Glutamatergic neuron (in vitro differentiated cells): ENCODE measurements at regions not wholly inside any gene's neighbourhood (a gene's known extent, or its start where the extent isn't known, plus 50 kb on each side); places are given as distances from the start of the nearest gene placed in this dataset.
"Not testable (repeated sequence)": the region's sequence is repeated elsewhere in the genome, so short reads cannot be mapped to it uniquely, and the experiment has no call there.

ENCODE experiments used
- DNase-seq: peaks from one replicate; pipeline ENCODE4 v3.0.0; 2022
- H3K27ac Mint-ChIP-seq: one replicate; pipeline ENCODE4 v1.8.0; 2020; ENCODE audit warnings: mild to moderate bottlenecking, mixed read lengths, inconsistent platforms; ENCODE audit not compliant: unreplicated experiment
- H3K27me3 Mint-ChIP-seq: one replicate; pipeline ENCODE4 v1.8.0; 2020; ENCODE audit warnings: mild to moderate bottlenecking, moderate library complexity, mixed read lengths, inconsistent platforms; ENCODE audit not compliant: unreplicated experiment
- H3K36me3 Mint-ChIP-seq: one replicate; pipeline ENCODE4 v1.8.0; 2020; ENCODE audit warnings: mild to moderate bottlenecking, mixed read lengths, inconsistent platforms; ENCODE audit not compliant: unreplicated experiment
- H3K4me1 Mint-ChIP-seq: one replicate; pipeline ENCODE4 v1.8.0; 2020; ENCODE audit warnings: mild to moderate bottlenecking, low read depth, mixed read lengths, inconsistent platforms; ENCODE audit not compliant: unreplicated experiment
- H3K4me3 Mint-ChIP-seq: one replicate; pipeline ENCODE4 v1.8.0; 2020; ENCODE audit warnings: mild to moderate bottlenecking, mixed read lengths, inconsistent platforms; ENCODE audit not compliant: unreplicated experiment
- H3K9me3 Mint-ChIP-seq: one replicate; pipeline ENCODE4 v1.8.0; 2020; ENCODE audit warnings: mild to moderate bottlenecking, moderate library complexity, mixed read lengths, inconsistent platforms; ENCODE audit not compliant: unreplicated experiment

- DNase-seq, H3K36me3 Mint-ChIP-seq, H3K9me3 Mint-ChIP-seq, H3K27me3 Mint-ChIP-seq, H3K27ac Mint-ChIP-seq, H3K4me3 Mint-ChIP-seq, H3K4me1 Mint-ChIP-seq: not testable (repeated sequence)
Observed at GRCh38 chr2:91599000-91599399, 2907.5 kb downstream of the RPIA start.

GRCh38 chr2:91602860-91603259, 2911.4 kb downstream of the RPIA start:
- not testable (repeated sequence) for DNase-seq, H3K36me3 Mint-ChIP-seq, H3K4me1 Mint-ChIP-seq, H3K4me3 Mint-ChIP-seq, H3K9me3 Mint-ChIP-seq, H3K27ac Mint-ChIP-seq, H3K27me3 Mint-ChIP-seq

DNA sequence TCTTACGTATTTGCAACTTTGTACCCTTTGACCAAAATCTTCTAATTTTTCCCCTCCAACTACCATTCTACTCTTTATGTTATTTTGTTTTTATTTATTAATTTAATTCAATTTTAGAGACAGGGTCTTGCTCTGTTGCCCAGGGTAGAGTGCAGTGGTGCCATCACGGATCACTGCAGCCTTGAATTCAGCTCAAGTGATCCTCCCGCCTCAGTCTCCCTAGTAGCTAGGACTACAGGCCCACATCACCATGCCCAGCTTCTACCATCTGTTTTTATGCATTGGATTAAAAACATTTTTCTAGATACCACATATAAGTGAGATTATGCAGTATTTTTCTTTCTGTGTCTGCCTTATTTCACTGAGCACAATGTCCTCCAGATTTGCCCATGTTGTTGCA, 2912.5 kb downstream of the RPIA start:
- H3K4me3 Mint-ChIP-seq, DNase-seq, H3K27ac Mint-ChIP-seq, H3K4me1 Mint-ChIP-seq, H3K9me3 Mint-ChIP-seq, H3K36me3 Mint-ChIP-seq, H3K27me3 Mint-ChIP-seq: not testable (repeated sequence)

- H3K4me3 Mint-ChIP-seq, H3K27ac Mint-ChIP-seq, H3K9me3 Mint-ChIP-seq, H3K36me3 Mint-ChIP-seq, H3K4me1 Mint-ChIP-seq, H3K27me3 Mint-ChIP-seq, DNase-seq: not testable (repeated sequence)
Observed at GRCh38 chr2:91604629-91605028, 2913.2 kb downstream of the RPIA start.

GRCh38 chr2:91623739-91624138, 2932.3 kb downstream of the RPIA start:
- H3K9me3 Mint-ChIP-seq, H3K36me3 Mint-ChIP-seq, H3K27me3 Mint-ChIP-seq, H3K4me3 Mint-ChIP-seq, DNase-seq, H3K27ac Mint-ChIP-seq, H3K4me1 Mint-ChIP-seq: not testable (repeated sequence)

GRCh38 chr2:91628471-91628870, 2937.0 kb downstream of the RPIA start:
- DNase-seq, H3K27ac Mint-ChIP-seq, H3K27me3 Mint-ChIP-seq, H3K36me3 Mint-ChIP-seq, H3K9me3 Mint-ChIP-seq, H3K4me1 Mint-ChIP-seq, H3K4me3 Mint-ChIP-seq: not testable (repeated sequence)

DNA sequence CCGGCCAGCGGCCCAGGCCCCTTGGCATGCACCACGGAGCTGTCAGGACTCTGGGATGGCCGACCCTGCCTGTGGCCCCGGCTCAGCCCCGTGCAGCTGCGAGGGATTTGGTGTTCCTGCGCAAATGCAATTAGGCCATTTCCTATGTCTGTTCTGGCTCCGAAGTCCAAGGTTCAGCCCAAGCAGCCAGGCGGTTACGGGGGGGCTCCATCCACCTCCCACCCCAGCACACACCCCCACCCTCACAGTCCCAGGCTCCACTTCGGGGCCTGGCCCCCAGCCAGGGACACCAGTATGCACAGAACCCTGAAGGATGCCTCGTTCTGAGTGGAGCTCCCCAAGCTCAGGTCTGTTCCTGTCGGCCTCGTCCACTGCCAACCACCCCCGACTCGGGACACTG, 2965.7 kb downstream of the RPIA start:
- not testable (repeated sequence) for H3K9me3 Mint-ChIP-seq, H3K27me3 Mint-ChIP-seq, H3K27ac Mint-ChIP-seq, H3K4me3 Mint-ChIP-seq, H3K36me3 Mint-ChIP-seq, H3K4me1 Mint-ChIP-seq, DNase-seq

DNA sequence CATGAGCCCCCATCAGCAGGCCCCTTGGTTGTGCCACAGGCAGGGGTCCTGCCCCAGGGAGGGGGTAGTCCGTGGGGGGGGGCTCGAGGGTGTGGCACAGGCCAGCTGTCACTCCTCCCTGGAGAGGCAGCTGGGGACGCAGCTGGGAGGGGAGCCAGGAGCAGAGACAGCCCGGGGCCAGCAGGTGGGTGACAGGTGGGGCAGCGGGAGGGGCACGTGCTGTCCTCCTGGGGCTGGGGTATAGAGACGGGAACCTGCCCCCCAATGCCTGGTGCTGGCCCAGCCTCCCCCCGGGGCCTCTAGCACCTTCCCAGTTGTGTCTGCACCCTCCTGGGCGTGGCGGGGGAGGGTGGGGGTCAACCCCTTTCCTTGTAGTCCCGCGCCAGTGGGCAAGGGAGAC, 2966.9 kb downstream of the RPIA start:
- H3K27me3 Mint-ChIP-seq, result not testable (repeated sequence)

GRCh38 chr2:91659189-91659916, 2967.9 kb downstream of the RPIA start:
- H3K9me3 Mint-ChIP-seq, H3K4me3 Mint-ChIP-seq, H3K4me1 Mint-ChIP-seq: not testable (repeated sequence)

More for the DNA sequence above, 2966.9 kb downstream of the RPIA start:
- H3K4me3 Mint-ChIP-seq, H3K4me1 Mint-ChIP-seq, H3K27ac Mint-ChIP-seq, H3K36me3 Mint-ChIP-seq, H3K9me3 Mint-ChIP-seq: not testable (repeated sequence)
- peak; percentile 17 for DNase-seq

DNA sequence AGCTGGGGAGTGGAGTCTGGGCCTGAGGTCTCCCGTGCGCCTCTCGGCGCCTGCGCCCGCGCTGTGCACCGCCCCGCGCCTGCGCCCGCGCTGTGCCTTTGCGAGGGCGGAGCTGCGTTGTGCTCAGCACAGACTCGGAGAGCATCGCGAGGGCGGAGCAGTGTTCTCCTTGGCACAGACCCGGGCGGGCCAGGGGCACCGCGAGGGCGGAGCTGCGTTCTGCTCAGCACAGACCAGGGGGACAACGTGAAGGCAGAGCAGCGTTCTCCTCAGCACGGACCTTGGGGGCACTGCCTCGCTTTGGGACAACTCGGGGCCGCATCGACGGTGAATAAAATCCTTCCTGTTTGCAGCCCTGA, 2968.4 kb downstream of the RPIA start:
- H3K36me3 Mint-ChIP-seq, H3K4me1 Mint-ChIP-seq, H3K9me3 Mint-ChIP-seq, H3K27me3 Mint-ChIP-seq: not testable (repeated sequence)
- DNase-seq, result peak; percentile 59
- H3K27ac Mint-ChIP-seq, result peak overlapping the region; percentile 64
- peak overlapping the region; percentile 87 for H3K4me3 Mint-ChIP-seq

More at GRCh38 chr2:91659189-91659916, 2967.9 kb downstream of the RPIA start:
- H3K27ac Mint-ChIP-seq, DNase-seq, H3K27me3 Mint-ChIP-seq, H3K36me3 Mint-ChIP-seq: not testable (repeated sequence)

GRCh38 chr2:91667341-91667740, 2975.9 kb downstream of the RPIA start:
- H3K4me1 Mint-ChIP-seq, H3K4me3 Mint-ChIP-seq, H3K27ac Mint-ChIP-seq, H3K36me3 Mint-ChIP-seq, H3K27me3 Mint-ChIP-seq, H3K9me3 Mint-ChIP-seq, DNase-seq: not testable (repeated sequence)

GRCh38 chr2:91685541-91685940, 2994.1 kb downstream of the RPIA start:
- not testable (repeated sequence) for H3K27ac Mint-ChIP-seq, H3K27me3 Mint-ChIP-seq, H3K9me3 Mint-ChIP-seq, H3K4me1 Mint-ChIP-seq, H3K4me3 Mint-ChIP-seq, DNase-seq, H3K36me3 Mint-ChIP-seq

DNA sequence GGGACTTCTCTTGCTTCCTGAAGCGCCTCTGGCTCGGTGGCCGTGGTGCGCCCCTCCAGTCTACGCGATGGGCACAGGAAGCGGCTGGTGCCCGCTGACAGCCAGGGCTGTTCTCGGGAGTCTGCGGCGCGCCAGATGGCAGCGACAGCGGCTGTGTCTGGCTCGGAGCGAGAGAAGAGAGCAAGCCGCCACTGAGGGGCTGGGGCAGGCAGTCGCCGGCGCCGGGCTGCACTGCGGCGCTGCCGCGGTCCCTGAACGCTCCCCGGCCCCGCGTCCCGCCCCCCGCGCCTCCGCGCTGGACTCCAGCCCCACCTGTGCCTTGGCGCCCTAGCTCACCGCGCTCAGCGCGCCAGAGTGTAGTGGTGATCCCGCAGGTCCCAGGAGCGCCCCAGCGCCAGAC, 2994.6 kb downstream of the RPIA start:
- H3K36me3 Mint-ChIP-seq, H3K27ac Mint-ChIP-seq, H3K4me1 Mint-ChIP-seq, H3K27me3 Mint-ChIP-seq, H3K9me3 Mint-ChIP-seq: not testable (repeated sequence)
- peak overlapping the region; percentile 64 for H3K4me3 Mint-ChIP-seq
- DNase-seq, result peak; percentile 53
